Fibroblast of lung (primary cell): ENCODE measurements at regions not wholly inside any gene's neighbourhood (a gene's known extent, or its start where the extent isn't known, plus 50 kb on each side); places are given as distances from the start of the nearest gene placed in this dataset.

ENCODE experiments used
- DNase-seq, 2 donors: peaks; one replicate each; pipeline versions ENCODE4 v3.0.0 to v3.0.0-alpha.2; 2010; ENCODE audit warnings: low read depth in 2 of 2
- H2AFZ ChIP-seq: 2 replicates; pipeline ENCODE4 v1.5.1; 2012; ENCODE audit warnings: low read length, control low read depth, inconsistent platforms
- H3K27ac ChIP-seq: 2 replicates; pipeline ENCODE4 v1.5.1; 2011; ENCODE audit warnings: low read length, control low read depth; ENCODE audit not compliant: insufficient read depth
- H3K27me3 ChIP-seq: 2 replicates; pipeline ENCODE4 v1.5.1; 2011; ENCODE audit warnings: mild to moderate bottlenecking, low read length; ENCODE audit not compliant: control insufficient read depth, insufficient read depth
- H3K36me3 ChIP-seq: 2 replicates; pipeline ENCODE4 v1.5.1; 2011; ENCODE audit warnings: low read length; ENCODE audit not compliant: control insufficient read depth, insufficient read depth
- H3K4me1 ChIP-seq: 2 replicates; pipeline ENCODE4 v1.5.1; 2011; ENCODE audit warnings: low read length; ENCODE audit not compliant: control insufficient read depth, insufficient read depth; ENCODE audit errors: extremely low read depth
- H3K4me2 ChIP-seq: 2 replicates; pipeline ENCODE4 v1.5.1; 2011; ENCODE audit warnings: low read length, control low read depth; ENCODE audit not compliant: insufficient read depth; ENCODE audit errors: extremely low read depth
- H3K4me3 ChIP-seq, 4 experiments: fragments of 200-600 bp in 1 of 4; sonication (generic) in 1 of 4; replicated peaks in 1 of 4; 2 replicates each; pipeline ENCODE4 v1.5.1; 2011 to 2016; ENCODE audit warnings: low read length in 4 of 4, low read depth in 3 of 4, mild to moderate bottlenecking in 3 of 4, control low read depth in 2 of 4, inconsistent platforms in 1 of 4, mixed read lengths in 1 of 4; ENCODE audit not compliant: insufficient read depth in 1 of 4; ENCODE audit errors: control extremely low read depth in 1 of 4
- H3K79me2 ChIP-seq: 2 replicates; pipeline ENCODE4 v1.5.1; 2012; ENCODE audit warnings: mild to moderate bottlenecking, low read length, inconsistent platforms; ENCODE audit not compliant: control insufficient read depth, insufficient read depth
- H3K9ac ChIP-seq: 2 replicates; pipeline ENCODE4 v1.5.1; 2011; ENCODE audit warnings: mild to moderate bottlenecking, low read length, control low read depth; ENCODE audit not compliant: insufficient read depth
- H3K9me3 ChIP-seq: 2 replicates; pipeline ENCODE4 v1.5.1; 2012; ENCODE audit warnings: low read depth, low read length; ENCODE audit not compliant: control insufficient read depth, insufficient read depth
- H4K20me1 ChIP-seq: 2 replicates; pipeline ENCODE4 v1.5.1; 2011; ENCODE audit warnings: low read length; ENCODE audit not compliant: control insufficient read depth, insufficient read depth; ENCODE audit errors: extremely low read depth
- EZH2 ChIP-seq: IDR thresholded peaks from 2 replicates; pipeline ENCODE4 v1.5.1; 2012; ENCODE audit warnings: low read length, control low read depth, mild to moderate bottlenecking; ENCODE audit errors: missing control alignments
- TF ChIP-seq, protein P1 (sequence below), 2 donors: IDR thresholded peaks in 1 of 2; conservative IDR thresholded peaks in 1 of 2; 1 replicate in 1 of 2; 2 replicates in 1 of 2; pipeline ENCODE4 v1.5.1; 2011 to 2012; ENCODE audit warnings: low read length in 2 of 2, control low read depth in 1 of 2, inconsistent platforms in 1 of 2, low read depth in 1 of 2, mild to moderate bottlenecking in 1 of 2

- Histone ChIP-seq H3K4me1 (no peaks in the 10 kb centered on the region), H3K79me2 (no peaks in the 10 kb centered on the region), H3K4me3 (no peak overlapping the region), H3K9me3 (no peaks in the 10 kb centered on the region), H3K36me3 (no peaks in the 10 kb centered on the region), H3K27me3 (no peaks in the 10 kb centered on the region), H3K27ac (no peak overlapping the region), H2AFZ (no peak overlapping the region), H4K20me1 (no peaks in the 10 kb centered on the region), H3K9ac (no peak overlapping the region), H3K4me2 (no peak overlapping the region)
- no peak for DNase-seq
- TF ChIP-seq, protein P1, sequence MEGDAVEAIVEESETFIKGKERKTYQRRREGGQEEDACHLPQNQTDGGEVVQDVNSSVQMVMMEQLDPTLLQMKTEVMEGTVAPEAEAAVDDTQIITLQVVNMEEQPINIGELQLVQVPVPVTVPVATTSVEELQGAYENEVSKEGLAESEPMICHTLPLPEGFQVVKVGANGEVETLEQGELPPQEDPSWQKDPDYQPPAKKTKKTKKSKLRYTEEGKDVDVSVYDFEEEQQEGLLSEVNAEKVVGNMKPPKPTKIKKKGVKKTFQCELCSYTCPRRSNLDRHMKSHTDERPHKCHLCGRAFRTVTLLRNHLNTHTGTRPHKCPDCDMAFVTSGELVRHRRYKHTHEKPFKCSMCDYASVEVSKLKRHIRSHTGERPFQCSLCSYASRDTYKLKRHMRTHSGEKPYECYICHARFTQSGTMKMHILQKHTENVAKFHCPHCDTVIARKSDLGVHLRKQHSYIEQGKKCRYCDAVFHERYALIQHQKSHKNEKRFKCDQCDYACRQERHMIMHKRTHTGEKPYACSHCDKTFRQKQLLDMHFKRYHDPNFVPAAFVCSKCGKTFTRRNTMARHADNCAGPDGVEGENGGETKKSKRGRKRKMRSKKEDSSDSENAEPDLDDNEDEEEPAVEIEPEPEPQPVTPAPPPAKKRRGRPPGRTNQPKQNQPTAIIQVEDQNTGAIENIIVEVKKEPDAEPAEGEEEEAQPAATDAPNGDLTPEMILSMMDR (conservative IDR thresholded peaks at IDR 0.05 in 1 of 2, IDR thresholded peaks at IDR 0.05 in 1 of 2; ENCODE audit: low read depth in 1 of 2, low read length in 2 of 2) = no peak
- TF ChIP-seq EZH2 = no peak
Observed at GRCh38 chrX:39851745-39852455, 245.9 kb downstream of the BCOR start.

DNA sequence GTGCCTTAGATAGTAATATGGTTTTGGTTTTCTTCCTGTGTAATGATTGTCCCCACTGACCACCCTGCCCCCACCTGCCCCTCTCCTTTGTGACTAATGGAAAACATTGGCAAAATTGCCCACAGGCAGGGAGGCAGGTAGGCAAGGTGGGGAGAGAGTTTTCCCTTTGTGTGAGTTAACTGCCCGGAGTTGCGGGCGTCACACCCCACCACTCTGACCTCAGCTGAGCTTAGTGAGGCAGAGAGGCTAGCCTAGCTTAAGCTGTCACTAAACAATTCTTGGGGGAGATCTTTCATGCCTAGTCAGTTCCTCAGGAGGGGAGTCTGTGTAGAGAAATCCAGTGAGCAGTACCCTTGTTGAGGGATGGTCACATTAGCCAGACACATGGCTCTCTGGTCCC lies 245.3 kb downstream of the BCOR start:
- Histone ChIP-seq H3K27me3 (no peaks in the 10 kb centered on the region), H3K9me3 (no peaks in the 10 kb centered on the region), H2AFZ (no peak overlapping the region), H4K20me1 (no peaks in the 10 kb centered on the region), H3K4me1 (no peaks in the 10 kb centered on the region), H3K4me2 (no peak overlapping the region), H3K36me3 (no peaks in the 10 kb centered on the region), H3K27ac (no peak overlapping the region), H3K79me2 (no peaks in the 10 kb centered on the region), H3K4me3 (no peak overlapping the region), H3K9ac (no peak overlapping the region)
- TF ChIP-seq, protein P1 (conservative IDR thresholded peaks at IDR 0.05 in 1 of 2, IDR thresholded peaks at IDR 0.05 in 1 of 2; ENCODE audit: low read depth in 1 of 2, low read length in 2 of 2) = no peak
- TF ChIP-seq EZH2 = no peak
- DNase-seq = no peak

DNA sequence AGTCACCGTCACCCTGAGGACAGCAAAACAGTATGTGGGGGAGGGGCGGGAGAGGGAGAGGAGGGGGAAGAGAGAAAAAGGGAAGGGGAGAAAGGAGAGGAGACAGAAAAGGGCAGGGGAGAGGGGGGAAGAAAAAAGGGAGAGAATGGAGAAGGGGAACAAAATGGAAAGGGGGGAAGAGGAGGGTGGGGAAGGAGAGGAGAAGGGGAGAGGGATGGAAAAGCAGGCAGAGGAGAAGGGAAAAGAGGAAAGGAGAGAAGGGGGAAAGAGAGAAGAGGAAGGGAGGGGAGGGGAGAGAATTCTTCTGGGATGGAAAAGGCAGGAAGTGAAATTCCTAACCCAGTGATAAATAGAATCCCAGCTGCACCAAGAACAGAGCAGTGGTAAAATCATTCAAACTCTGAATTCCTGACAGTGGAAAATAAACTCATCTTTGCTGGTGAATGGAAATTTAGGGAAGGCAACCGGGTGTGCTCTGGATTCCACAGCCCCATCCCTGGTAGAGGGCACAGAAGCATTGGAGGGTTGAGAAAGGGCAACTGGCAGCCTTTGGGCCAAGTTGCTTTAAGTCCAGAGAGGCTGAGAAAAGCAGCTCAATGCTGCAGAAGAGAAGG lies 244.2 kb downstream of the BCOR start:
- H2AFZ ChIP-seq = no peak overlapping the region
- no peak overlapping the region for H3K4me2 ChIP-seq
- H3K79me2 ChIP-seq = no peaks in the 10 kb centered on the region
- no peaks in the 10 kb centered on the region for H3K4me1 ChIP-seq
- no peak for DNase-seq
- TF ChIP-seq EZH2 = no peak
- TF ChIP-seq, protein P1 (conservative IDR thresholded peaks at IDR 0.05 in 1 of 2, IDR thresholded peaks at IDR 0.05 in 1 of 2; ENCODE audit: low read depth in 1 of 2, low read length in 2 of 2) = no peak
- no peak overlapping the region for H3K4me3 ChIP-seq
- no peak overlapping the region for H3K9ac ChIP-seq
- no peaks in the 10 kb centered on the region for H3K27me3 ChIP-seq
- no peaks in the 10 kb centered on the region for H4K20me1 ChIP-seq
- H3K36me3 ChIP-seq = no peaks in the 10 kb centered on the region
- H3K27ac ChIP-seq = no peak overlapping the region
- no peaks in the 10 kb centered on the region for H3K9me3 ChIP-seq
